Right lobe of liver (tissue), 4 donors: ENCODE measurements at regions not wholly inside any gene's neighbourhood (a gene's known extent, or its start where the extent isn't known, plus 50 kb on each side); places are given as distances from the start of the nearest gene placed in this dataset.

Experiments
- POLR2A ChIP-seq: fragments of 450-650 bp; IDR thresholded peaks from one replicate; pipeline ENCODE4 v1.6.1; 2017; ENCODE audit warnings: antibody characterized with exemption, mild to moderate bottlenecking
- TF ChIP-seq, protein P1 (sequence below), 4 donors: fragments of 200-600 bp in 3 of 4; fragments of 450-650 bp in 1 of 4; IDR thresholded peaks; one replicate each; pipeline versions ENCODE4 v1.5.1 to v1.8.0; 2016 to 2022; ENCODE audit warnings: antibody characterized with exemption in 4 of 4, mild to moderate bottlenecking in 2 of 4
- donor health status: DM: no; HTN: no; CAD: no.
- donor health status: DM: no; HTN: no; CAD: no.
- donor health status: DM: no; HTN: yes; CAD: no.

DNA sequence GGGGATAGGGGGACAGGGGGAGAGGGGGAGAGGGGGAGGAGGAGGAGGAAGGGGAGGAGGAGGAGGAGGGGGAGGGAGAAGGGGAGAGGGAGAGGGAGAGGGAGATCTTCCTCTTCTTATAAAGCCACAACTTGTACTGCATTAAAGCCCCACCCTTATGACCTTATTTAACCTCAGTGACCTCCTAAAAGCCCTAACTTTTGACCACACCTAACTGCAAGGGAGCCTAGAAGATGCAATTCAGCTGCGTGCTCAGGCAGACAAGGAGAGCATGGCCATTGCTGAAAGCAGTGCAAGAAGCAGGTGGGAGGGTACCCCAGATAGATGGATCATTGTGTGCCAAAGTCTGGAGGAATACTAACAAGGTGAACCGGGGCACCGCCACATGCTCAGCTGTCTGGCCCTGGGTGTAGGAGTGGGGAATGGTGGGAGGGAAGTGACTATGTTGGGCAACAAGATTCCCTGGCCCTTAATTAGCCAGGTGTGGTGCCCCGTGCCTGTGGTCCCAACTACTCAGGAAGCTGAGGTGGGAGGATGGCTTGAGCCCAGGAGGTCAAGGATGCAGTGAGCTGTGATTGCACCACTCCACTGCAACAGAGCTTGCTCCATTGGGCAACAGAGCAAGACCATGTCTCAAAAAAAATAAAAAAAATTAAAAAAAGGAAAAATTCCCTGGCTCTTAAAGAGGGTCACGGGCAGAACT is 125.4 kb upstream of the BOD1 start:
- TF ChIP-seq, protein P1, sequence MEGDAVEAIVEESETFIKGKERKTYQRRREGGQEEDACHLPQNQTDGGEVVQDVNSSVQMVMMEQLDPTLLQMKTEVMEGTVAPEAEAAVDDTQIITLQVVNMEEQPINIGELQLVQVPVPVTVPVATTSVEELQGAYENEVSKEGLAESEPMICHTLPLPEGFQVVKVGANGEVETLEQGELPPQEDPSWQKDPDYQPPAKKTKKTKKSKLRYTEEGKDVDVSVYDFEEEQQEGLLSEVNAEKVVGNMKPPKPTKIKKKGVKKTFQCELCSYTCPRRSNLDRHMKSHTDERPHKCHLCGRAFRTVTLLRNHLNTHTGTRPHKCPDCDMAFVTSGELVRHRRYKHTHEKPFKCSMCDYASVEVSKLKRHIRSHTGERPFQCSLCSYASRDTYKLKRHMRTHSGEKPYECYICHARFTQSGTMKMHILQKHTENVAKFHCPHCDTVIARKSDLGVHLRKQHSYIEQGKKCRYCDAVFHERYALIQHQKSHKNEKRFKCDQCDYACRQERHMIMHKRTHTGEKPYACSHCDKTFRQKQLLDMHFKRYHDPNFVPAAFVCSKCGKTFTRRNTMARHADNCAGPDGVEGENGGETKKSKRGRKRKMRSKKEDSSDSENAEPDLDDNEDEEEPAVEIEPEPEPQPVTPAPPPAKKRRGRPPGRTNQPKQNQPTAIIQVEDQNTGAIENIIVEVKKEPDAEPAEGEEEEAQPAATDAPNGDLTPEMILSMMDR (IDR thresholded peaks at IDR 0.05): no peak
- no peak for TF ChIP-seq POLR2A
